SU-DHL-6 (cell line): ENCODE measurements at regions not wholly inside any gene's neighbourhood (a gene's known extent, or its start where the extent isn't known, plus 50 kb on each side); places are given as distances from the start of the nearest gene placed in this dataset.

Experiments
- H2AFZ ChIP-seq: fragments of 200-600 bp; sonication (generic); 2 replicates; pipeline ENCODE4 v1.6.1; 2014; ENCODE audit warnings: low read depth, mild to moderate bottlenecking, moderate library complexity, mixed read lengths, antibody characterized with exemption, low read length; ENCODE audit not compliant: severe bottlenecking
- H3F3A ChIP-seq: fragments of 200-600 bp; shearing (Covaris generic); 2 replicates; pipeline ENCODE4 v1.6.0; 2016; ENCODE audit warnings: antibody characterized with exemption, mild to moderate bottlenecking; ENCODE audit not compliant: insufficient read depth
- H3K27ac ChIP-seq: fragments of 200-600 bp; sonication (generic); 2 replicates; pipeline ENCODE4 v1.5.1; 2016; ENCODE audit warnings: low read depth, mild to moderate bottlenecking, low read length, moderate library complexity, mixed read lengths
- H3K27me3 ChIP-seq: fragments of 200-600 bp; sonication (generic), shearing (Covaris generic); 2 replicates; pipeline ENCODE4 v1.6.0; 2014; ENCODE audit warnings: mild to moderate bottlenecking, low read length
- H3K36me3 ChIP-seq: fragments of 200-600 bp; sonication (generic); 2 replicates; pipeline ENCODE4 v1.6.1; 2014; ENCODE audit warnings: mild to moderate bottlenecking, low read length, mixed read lengths
- H3K4me2 ChIP-seq: fragments of 300-600, 200-600 bp; shearing (Covaris generic), sonication (generic); 2 replicates; pipeline ENCODE4 v1.6.0; 2014; ENCODE audit warnings: low read length, low read depth, mild to moderate bottlenecking; ENCODE audit not compliant: poor library complexity, severe bottlenecking
- H3K4me3 ChIP-seq: fragments of 200-600 bp; sonication (generic); 2 replicates; pipeline ENCODE4 v1.5.1; 2014; ENCODE audit warnings: antibody characterized with exemption, low read length, mild to moderate bottlenecking, mixed read lengths; ENCODE audit not compliant: insufficient read depth, poor library complexity, severe bottlenecking
- H3K79me2 ChIP-seq: fragments of 200-600 bp; sonication (generic); 2 replicates; pipeline ENCODE4 v1.6.1; 2014; ENCODE audit warnings: mild to moderate bottlenecking, low read length, moderate library complexity; ENCODE audit not compliant: insufficient read depth
- H3K9ac ChIP-seq: fragments of 200-600 bp; sonication (generic); 2 replicates; pipeline ENCODE4 v1.7.0; 2014; ENCODE audit warnings: mild to moderate bottlenecking, low read length
- H3K9me2 ChIP-seq: fragments of 200-600 bp; sonication (generic); replicated peaks from 2 replicates; pipeline ENCODE4 v1.6.1; 2014; ENCODE audit warnings: low read length; ENCODE audit not compliant: insufficient read depth
- H3K9me3 ChIP-seq: fragments of 200-600 bp; sonication (generic); 2 replicates; pipeline ENCODE4 v1.6.1; 2014; ENCODE audit warnings: low read length, mixed read lengths; ENCODE audit not compliant: insufficient read depth
- H4K20me1 ChIP-seq: fragments of 200-600 bp; sonication (generic); 2 replicates; pipeline ENCODE4 v1.6.1; 2014; ENCODE audit warnings: low read depth, mild to moderate bottlenecking, antibody characterized with exemption, low read length, moderate library complexity, mixed read lengths
- CTCF ChIP-seq: fragments of 200-600 bp; sonication (generic); IDR thresholded peaks from one replicate; pipeline ENCODE4 v1.5.1; 2017; ENCODE audit warnings: antibody characterized with exemption, mild to moderate bottlenecking, low read length, moderate library complexity; ENCODE audit not compliant: insufficient read depth, poor library complexity, severe bottlenecking
- EZH2phosphoT487 ChIP-seq: fragments of 200-600 bp; sonication (generic), shearing (Covaris generic); conservative IDR thresholded peaks from 2 replicates; pipeline ENCODE4 v1.6.1; 2018; ENCODE audit warnings: mild to moderate bottlenecking, antibody characterized with exemption, low read length, moderate library complexity, mixed read lengths

GRCh38 chr21:19236209-19236608, 832.6 kb upstream of the TMPRSS15 start:
- no peaks in the 10 kb centered on the region for H3K9me3 ChIP-seq

GRCh38 chr21:19237608-19238007, 834.0 kb upstream of the TMPRSS15 start:
- Histone ChIP-seq H3K27ac (no peak overlapping the region), H3K79me2 (no peaks in the 10 kb centered on the region), H3K4me3 (no peak overlapping the region), H3F3A (no peaks in the 10 kb centered on the region), H3K9ac (no peak overlapping the region), H3K27me3 (no peaks in the 10 kb centered on the region), H3K9me2 (no peaks in the 10 kb centered on the region), H3K9me3 (no peaks in the 10 kb centered on the region), H3K36me3 (peaks cover 5% of the 10 kb centered on the region; the same call in 1 of the 2 replicates), H3K4me2 (no peak overlapping the region), H2AFZ (peak overlapping the region; percentile 55), H4K20me1 (no peaks in the 10 kb centered on the region)
- TF ChIP-seq CTCF (no peak), EZH2phosphoT487 (no peak)

More at GRCh38 chr21:19236209-19236608, 832.6 kb upstream of the TMPRSS15 start:
- H3K79me2 ChIP-seq, result no peaks in the 10 kb centered on the region
- no peaks in the 10 kb centered on the region for H4K20me1 ChIP-seq
- peak overlapping the region; percentile 47 for H2AFZ ChIP-seq
- H3K36me3 ChIP-seq, result peaks cover 5% of the 10 kb centered on the region; the same call in 1 of the 2 replicates
- no peak overlapping the region for H3K27ac ChIP-seq
- H3K9me2 ChIP-seq, result no peaks in the 10 kb centered on the region
- TF ChIP-seq EZH2phosphoT487 (no peak), CTCF (no peak)
- no peak overlapping the region for H3K4me2 ChIP-seq
- no peak overlapping the region for H3K9ac ChIP-seq
- H3K27me3 ChIP-seq, result no peaks in the 10 kb centered on the region
- no peak overlapping the region for H3K4me3 ChIP-seq
- no peaks in the 10 kb centered on the region for H3F3A ChIP-seq

- H3K27me3 ChIP-seq, result no peaks in the 10 kb centered on the region
- no peaks in the 10 kb centered on the region for H3K9me2 ChIP-seq
- no peak overlapping the region for H3K4me2 ChIP-seq
- no peaks in the 10 kb centered on the region for H3F3A ChIP-seq
- no peak for TF ChIP-seq EZH2phosphoT487
- TF ChIP-seq CTCF, result no peak
- no peak overlapping the region for H3K9ac ChIP-seq
- H3K36me3 ChIP-seq, result peaks cover 5% of the 10 kb centered on the region; the same call in 1 of the 2 replicates
- H3K79me2 ChIP-seq, result no peaks in the 10 kb centered on the region
- no peak overlapping the region for H3K27ac ChIP-seq
- H3K9me3 ChIP-seq, result 0 out of 2 replicates have a peak, but pooled peaks cover 2% of the 10 kb centered on the region
- peak overlapping the region; percentile 41 for H2AFZ ChIP-seq
- H4K20me1 ChIP-seq, result no peaks in the 10 kb centered on the region
- no peak overlapping the region for H3K4me3 ChIP-seq
Observed at GRCh38 chr21:19239696-19240095, 836.1 kb upstream of the TMPRSS15 start.
